Gastroesophageal sphincter (tissue), 4 donors: ENCODE measurements at regions not wholly inside any gene's neighbourhood (a gene's known extent, or its start where the extent isn't known, plus 50 kb on each side); places are given as distances from the start of the nearest gene placed in this dataset.
"Not testable (repeated sequence)": the region's sequence is repeated elsewhere in the genome, so short reads cannot be mapped to it uniquely, and the experiment has no call there.

Source experiments
- ATAC-seq: fragments of 150-250 bp; one replicate; pipeline ENCODE4 v1.9.1; 2016; ENCODE audit warnings: mild to moderate bottlenecking, moderate library complexity
- H3K27ac ChIP-seq, 4 donors: fragments of 200-600 bp; sonication (generic) in 3 of 4; 1 replicate in 3 of 4; 2 replicates in 1 of 4; pipeline ENCODE4 v1.5.1; 2016 to 2019
- H3K27me3 ChIP-seq: fragments of 200-600 bp; sonication (generic); one replicate; pipeline ENCODE4 v1.5.1; 2019
- H3K36me3 ChIP-seq, 2 donors: fragments of 200-600 bp; sonication (generic); one replicate each; pipeline ENCODE4 v1.5.1; 2019; ENCODE audit warnings: control low read depth in 1 of 2
- H3K4me1 ChIP-seq, 3 donors: fragments of 200-600 bp; sonication (generic); 1 replicate in 2 of 3; 2 replicates in 1 of 3; pipeline ENCODE4 v1.5.1; 2016 to 2019; ENCODE audit warnings: control low read depth in 2 of 3
- H3K4me3 ChIP-seq, 2 donors: fragments of 200-600 bp; sonication (generic); one replicate each; pipeline ENCODE4 v1.5.1; 2019; ENCODE audit warnings: mild to moderate bottlenecking in 1 of 2, moderate library complexity in 1 of 2
- H3K9me3 ChIP-seq, 3 donors: fragments of 200-600 bp; sonication (generic); one replicate each; pipeline ENCODE4 v1.5.1; 2017 to 2019; ENCODE audit warnings: control low read depth in 2 of 3
- EP300 ChIP-seq: sonication (generic); formaldehyde crosslinking; IDR thresholded peaks from one replicate; pipeline ENCODE4 v1.6.1; 2017; ENCODE audit warnings: antibody characterized with exemption, mild to moderate bottlenecking
- POLR2A ChIP-seq, 2 donors: fragments of 450-650 bp; IDR thresholded peaks; one replicate each; pipeline ENCODE4 v1.6.1; 2017; ENCODE audit warnings: antibody characterized with exemption in 2 of 2, mild to moderate bottlenecking in 2 of 2, moderate library complexity in 1 of 2
- POLR2AphosphoS5 ChIP-seq: sonication (generic); formaldehyde crosslinking; IDR thresholded peaks from one replicate; pipeline ENCODE4 v1.6.1; 2017; ENCODE audit warnings: antibody characterized with exemption
- WGBS, 2 donors: methylation state at CpG; one replicate each; pipeline ENCODE4 v1.1.5; 2018; ENCODE audit warnings: low coverage in 1 of 2; 5-methylcytosine and 5-hydroxymethylcytosine counted together
- TF ChIP-seq, protein P1 (sequence below), 4 experiments: fragments of 200-600 bp in 2 of 4; fragments of 450-650 bp in 2 of 4; sonication (generic) in 1 of 4; IDR thresholded peaks; one replicate each; pipeline ENCODE4 v1.5.1; 2017 to 2019; ENCODE audit warnings: antibody characterized with exemption in 4 of 4, mild to moderate bottlenecking in 2 of 4, moderate library complexity in 2 of 4

DNA sequence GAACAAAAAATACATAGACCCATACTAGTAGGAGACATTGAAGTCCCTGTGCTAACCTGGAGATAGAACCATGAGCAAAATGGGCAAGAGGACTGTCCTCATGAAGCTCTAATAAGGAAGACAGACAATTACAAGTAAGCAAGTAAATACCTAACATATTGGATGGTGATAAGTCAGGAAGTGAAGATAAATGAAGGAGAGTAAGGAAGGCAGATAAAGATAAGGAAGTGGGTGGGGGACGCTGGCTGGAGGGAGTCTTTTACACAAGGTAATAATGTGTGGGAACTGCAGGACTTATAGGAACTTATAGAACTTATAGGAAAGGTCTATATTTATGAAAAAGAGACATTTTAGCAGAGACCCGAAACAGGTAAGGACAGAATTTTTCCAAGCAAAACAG, 148.9 kb upstream of the ABI3BP start:
- ATAC-seq = no peak

DNA sequence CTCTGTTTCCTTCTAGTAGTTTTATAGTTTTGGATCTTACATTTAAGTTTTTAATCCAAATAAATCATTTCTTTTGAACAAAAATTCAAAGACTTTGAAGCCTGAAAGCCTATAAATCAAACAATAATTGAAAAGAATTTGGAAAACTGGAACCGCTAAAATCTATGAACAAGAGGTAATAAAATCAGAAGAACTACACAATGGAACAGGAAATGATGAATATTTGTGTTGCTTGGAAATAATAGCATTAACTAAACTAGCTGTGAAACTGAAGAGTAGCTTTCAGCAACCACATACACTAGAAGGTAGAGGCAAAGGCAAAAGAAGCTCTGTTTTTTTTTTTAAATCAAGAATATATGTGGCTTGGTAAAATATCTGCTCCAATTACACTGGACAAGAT, 147.9 kb upstream of the ABI3BP start:
- Histone ChIP-seq H3K36me3 (no peaks in the 10 kb centered on the region), H3K27me3 (no peaks in the 10 kb centered on the region)

More for the DNA sequence above, 148.9 kb upstream of the ABI3BP start:
- 86 to 92% methylated on average over 2 of the region's 2 CpGs for WGBS, 2 donors
- no peak overlapping the region for H3K4me3 ChIP-seq
- H3K9me3 ChIP-seq = no peaks in the 10 kb centered on the region
- TF ChIP-seq POLR2AphosphoS5 (no peak), EP300 (no peak), POLR2A (IDR thresholded peaks at IDR 0.05) (no peak)
- TF ChIP-seq, protein P1, sequence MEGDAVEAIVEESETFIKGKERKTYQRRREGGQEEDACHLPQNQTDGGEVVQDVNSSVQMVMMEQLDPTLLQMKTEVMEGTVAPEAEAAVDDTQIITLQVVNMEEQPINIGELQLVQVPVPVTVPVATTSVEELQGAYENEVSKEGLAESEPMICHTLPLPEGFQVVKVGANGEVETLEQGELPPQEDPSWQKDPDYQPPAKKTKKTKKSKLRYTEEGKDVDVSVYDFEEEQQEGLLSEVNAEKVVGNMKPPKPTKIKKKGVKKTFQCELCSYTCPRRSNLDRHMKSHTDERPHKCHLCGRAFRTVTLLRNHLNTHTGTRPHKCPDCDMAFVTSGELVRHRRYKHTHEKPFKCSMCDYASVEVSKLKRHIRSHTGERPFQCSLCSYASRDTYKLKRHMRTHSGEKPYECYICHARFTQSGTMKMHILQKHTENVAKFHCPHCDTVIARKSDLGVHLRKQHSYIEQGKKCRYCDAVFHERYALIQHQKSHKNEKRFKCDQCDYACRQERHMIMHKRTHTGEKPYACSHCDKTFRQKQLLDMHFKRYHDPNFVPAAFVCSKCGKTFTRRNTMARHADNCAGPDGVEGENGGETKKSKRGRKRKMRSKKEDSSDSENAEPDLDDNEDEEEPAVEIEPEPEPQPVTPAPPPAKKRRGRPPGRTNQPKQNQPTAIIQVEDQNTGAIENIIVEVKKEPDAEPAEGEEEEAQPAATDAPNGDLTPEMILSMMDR (IDR thresholded peaks at IDR 0.05) = no peak
- no peaks in the 10 kb centered on the region for H3K27me3 ChIP-seq
- H3K4me1 ChIP-seq = peaks cover 0 to 15% (median 3%) of the 10 kb centered on the region in 3 donors
- H3K36me3 ChIP-seq = no peaks in the 10 kb centered on the region
- no peak overlapping the region for H3K27ac ChIP-seq

DNA sequence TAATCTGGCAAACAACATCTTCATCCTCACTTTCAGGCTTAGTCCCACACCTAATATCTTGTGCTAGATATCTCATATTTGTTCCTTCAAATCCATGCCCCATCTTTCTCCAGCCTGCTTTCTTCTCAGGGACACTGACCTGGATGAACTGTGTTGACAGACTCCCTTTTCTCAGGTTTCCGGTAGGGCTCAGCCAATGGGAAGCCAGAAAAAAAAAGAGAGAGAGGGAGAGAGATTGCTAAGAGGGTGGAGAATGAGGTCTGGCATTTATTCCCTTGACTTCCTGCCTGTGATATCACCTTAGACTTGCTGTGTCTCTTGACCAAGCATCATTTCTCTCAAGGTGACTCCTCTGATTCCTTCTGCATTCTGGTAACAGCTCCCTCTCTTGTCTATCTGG, 145.6 kb upstream of the ABI3BP start:
- H3K9me3 ChIP-seq = no peaks in the 10 kb centered on the region
- 80 to 89% methylated on average over 1 of the region's 1 CpG for WGBS, 2 donors
- no peak for ATAC-seq
- TF ChIP-seq POLR2AphosphoS5 = no peak
- TF ChIP-seq, protein P1 (IDR thresholded peaks at IDR 0.05) = no peak
- TF ChIP-seq EP300 = no peak
- no peak for TF ChIP-seq POLR2A (IDR thresholded peaks at IDR 0.05)
- H3K27me3 ChIP-seq = no peaks in the 10 kb centered on the region
- no peaks in the 10 kb centered on the region for H3K36me3 ChIP-seq
- no peak overlapping the region for H3K4me3 ChIP-seq
- H3K27ac ChIP-seq = no peak overlapping the region
- H3K4me1 ChIP-seq = peaks cover 0 to 15% (median 3%) of the 10 kb centered on the region in 3 donors

More for the DNA sequence above, 147.9 kb upstream of the ABI3BP start:
- TF ChIP-seq, protein P1 (IDR thresholded peaks at IDR 0.05) = no peak
- no peak for TF ChIP-seq POLR2A (IDR thresholded peaks at IDR 0.05)
- TF ChIP-seq POLR2AphosphoS5 = no peak
- TF ChIP-seq EP300 = no peak
- Histone ChIP-seq H3K9me3 (no peaks in the 10 kb centered on the region), H3K4me1 (peaks cover 0 to 15% (median 3%) of the 10 kb centered on the region in 3 donors), H3K27ac (no peak overlapping the region), H3K4me3 (no peak overlapping the region)
- no peak for ATAC-seq
- WGBS, 2 donors = 56 to 67% methylated on average over 1 of the region's 1 CpG

DNA sequence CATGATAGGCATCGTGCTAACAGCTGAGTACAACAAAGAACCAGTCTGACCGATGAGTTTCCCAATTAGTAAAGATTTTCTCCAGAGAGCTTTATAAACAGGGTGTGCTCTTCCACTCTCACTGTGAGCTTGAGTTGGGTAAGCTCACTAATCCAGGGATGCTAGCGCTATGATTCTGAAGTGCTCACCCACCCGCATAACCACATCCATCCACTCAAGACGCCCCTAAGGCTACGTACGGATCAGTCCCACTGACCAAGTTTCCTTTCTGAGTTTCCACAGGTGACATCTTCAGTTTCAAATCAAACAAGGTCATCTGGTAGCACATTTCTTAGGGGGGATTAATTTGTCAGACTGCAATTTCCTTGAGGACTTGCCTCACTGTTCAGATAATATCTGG, 141.1 kb upstream of the ABI3BP start:
- TF ChIP-seq EP300 = no peak
- TF ChIP-seq, protein P1 (IDR thresholded peaks at IDR 0.05) = no peak
- no peak for TF ChIP-seq POLR2A (IDR thresholded peaks at IDR 0.05)
- no peak for TF ChIP-seq POLR2AphosphoS5
- Histone ChIP-seq H3K27ac (no peak overlapping the region), H3K36me3 (no peaks in the 10 kb centered on the region), H3K4me3 (no peak overlapping the region), H3K4me1 (no peaks in the 10 kb centered on the region), H3K27me3 (no peaks in the 10 kb centered on the region), H3K9me3 (no peaks in the 10 kb centered on the region)
- no peak for ATAC-seq
- 86 to 90% methylated on average over 4 to 5 of the region's 7 CpGs for WGBS, 2 donors

DNA sequence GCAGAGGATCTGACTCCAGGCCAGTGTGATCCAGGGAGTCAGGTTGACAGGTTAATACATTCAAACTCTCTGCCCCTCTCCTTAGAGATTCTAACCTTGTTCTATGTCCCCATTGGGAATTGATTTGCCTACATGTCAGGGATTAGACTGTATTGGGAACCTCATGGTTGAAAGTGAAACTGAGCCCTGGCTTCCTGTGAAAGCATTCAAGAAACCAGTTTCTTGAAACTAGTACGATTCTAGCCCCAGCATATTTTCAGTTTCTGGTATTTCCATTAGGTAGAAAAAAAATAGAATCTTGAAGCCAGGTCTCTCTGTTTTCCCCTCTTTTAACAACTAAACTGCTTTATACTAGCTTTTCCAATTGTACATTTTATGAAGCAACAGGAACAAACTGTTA, 140.4 kb upstream of the ABI3BP start:
- H3K4me1 ChIP-seq = no peaks in the 10 kb centered on the region
- WGBS, 2 donors = 69 to 70% methylated on average over 1 of the region's 1 CpG

DNA sequence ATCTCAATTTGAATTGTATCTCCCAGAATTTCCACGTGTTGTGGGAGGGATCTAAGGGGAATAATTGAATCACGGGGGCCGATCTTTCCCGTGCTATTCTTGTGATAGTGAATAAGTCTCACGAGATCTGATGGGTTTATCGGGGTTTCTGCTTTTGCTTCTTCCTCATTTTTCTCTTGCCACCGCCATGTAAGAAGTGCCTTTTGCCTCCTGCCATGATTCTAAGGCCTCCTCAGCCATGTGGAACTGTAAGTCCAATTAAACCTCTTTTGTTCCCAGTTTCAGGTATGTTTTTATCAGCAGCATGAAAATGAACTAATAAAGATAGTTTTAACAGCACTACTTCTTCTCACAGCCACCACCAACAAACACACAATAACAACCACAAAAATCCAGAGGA, 140.0 kb upstream of the ABI3BP start:
- H3K36me3 ChIP-seq, ATAC-seq, H3K4me3 ChIP-seq, H3K9me3 ChIP-seq, H3K27ac ChIP-seq, H3K27me3 ChIP-seq, H3K4me1 ChIP-seq: not testable (repeated sequence)
- WGBS, 2 donors = 94% methylated on average over 7 of the region's 7 CpGs

More for the DNA sequence above, 140.4 kb upstream of the ABI3BP start:
- Histone ChIP-seq H3K4me3 (no peak overlapping the region), H3K27ac (no peak overlapping the region), H3K9me3 (no peaks in the 10 kb centered on the region), H3K36me3 (no peaks in the 10 kb centered on the region), H3K27me3 (no peaks in the 10 kb centered on the region)
- no peak for ATAC-seq
- TF ChIP-seq POLR2AphosphoS5 (no peak), EP300 (no peak)
- TF ChIP-seq, protein P1 (IDR thresholded peaks at IDR 0.05) = no peak
